Retinal pigment epithelial cell (primary cell): ENCODE measurements at regions not wholly inside any gene's neighbourhood (a gene's known extent, or its start where the extent isn't known, plus 50 kb on each side); places are given as distances from the start of the nearest gene placed in this dataset.
"Not testable (repeated sequence)": the region's sequence is repeated elsewhere in the genome, so short reads cannot be mapped to it uniquely, and the experiment has no call there.

Experiments
- DNase-seq: peaks from one replicate; pipeline ENCODE4 v3.0.0-alpha.2; 2010; ENCODE audit warnings: low read depth
- H3K4me3 ChIP-seq: 2 replicates; pipeline ENCODE4 v1.5.1; 2011; ENCODE audit warnings: mild to moderate bottlenecking, low read length, control low read depth, moderate library complexity
- CTCF ChIP-seq: conservative IDR thresholded peaks from 2 replicates; pipeline ENCODE4 v1.5.1; 2011; ENCODE audit warnings: low read depth, low read length, control low read depth, inconsistent platforms

- DNase-seq: no peak
- TF ChIP-seq CTCF: no peak
- H3K4me3 ChIP-seq: no peak overlapping the region
Observed at GRCh38 chr1:78304341-78304740, 186.4 kb upstream of the PTGFR start.

GRCh38 chr1:78304761-78305160, 186.0 kb upstream of the PTGFR start:
- DNase-seq: no peak
- H3K4me3 ChIP-seq: no peak overlapping the region
- TF ChIP-seq CTCF: no peak

- not testable (repeated sequence) for H3K4me3 ChIP-seq
Observed at GRCh38 chr1:78310261-78310660, 180.5 kb upstream of the PTGFR start.

GRCh38 chr1:78318011-78318410, 172.8 kb upstream of the PTGFR start:
- no peak for TF ChIP-seq CTCF
- no peak for DNase-seq
- H3K4me3 ChIP-seq: no peak overlapping the region

More at GRCh38 chr1:78310261-78310660, 180.5 kb upstream of the PTGFR start:
- not testable (repeated sequence) for DNase-seq

GRCh38 chr1:78319603-78320002, 171.2 kb upstream of the PTGFR start:
- H3K4me3 ChIP-seq: no peak overlapping the region
- no peak for DNase-seq
- no peak for TF ChIP-seq CTCF

- DNase-seq: no peak
- H3K4me3 ChIP-seq: no peak overlapping the region
- TF ChIP-seq CTCF: no peak
Observed at GRCh38 chr1:78322928-78323680, 167.7 kb upstream of the PTGFR start.

- TF ChIP-seq CTCF: no peak
- no peak for DNase-seq
- H3K4me3 ChIP-seq: no peak overlapping the region
Observed at GRCh38 chr1:78325293-78325692, 165.5 kb upstream of the PTGFR start.
